Stimulated activated CD4-positive, alpha-beta T cell treated with anti-CD3 and anti-CD28 coated beads, Interleukin-4, amount 100 ng/mL, for 1 hour (primary cell): ENCODE measurements at regions not wholly inside any gene's neighbourhood (a gene's known extent, or its start where the extent isn't known, plus 50 kb on each side); places are given as distances from the start of the nearest gene placed in this dataset.
"Not testable (repeated sequence)": the region's sequence is repeated elsewhere in the genome, so short reads cannot be mapped to it uniquely, and the experiment has no call there.

Source experiments
- DNase-seq: peaks from one replicate; pipeline ENCODE4 v3.0.0-alpha.2; 2020

GRCh38 chr5:105036814-105037213 is 1474.2 kb upstream of the NUDT12 start:
- not testable (repeated sequence) for DNase-seq

- DNase-seq, result no peak
Measured at GRCh38 chr5:105034401-105034763, 1471.8 kb upstream of the NUDT12 start.

- no peak for DNase-seq
Measured at GRCh38 chr5:105033637-105034400, 1471.2 kb upstream of the NUDT12 start.

GRCh38 chr5:105032917-105033316 is 1470.3 kb upstream of the NUDT12 start:
- DNase-seq, result no peak

- DNase-seq, result no peak
Measured at GRCh38 chr5:105030153-105030552, 1467.6 kb upstream of the NUDT12 start.

- DNase-seq, result no peak
Measured at GRCh38 chr5:105015098-105015497, 1452.5 kb upstream of the NUDT12 start.

GRCh38 chr5:104998572-104998971 is 1436.0 kb upstream of the NUDT12 start:
- no peak for DNase-seq

- no peak for DNase-seq
Measured at GRCh38 chr5:104998169-104998568, 1435.6 kb upstream of the NUDT12 start.

GRCh38 chr5:104987074-104987473 is 1424.5 kb upstream of the NUDT12 start:
- no peak for DNase-seq

GRCh38 chr5:104977529-104977928 is 1414.9 kb upstream of the NUDT12 start:
- no peak for DNase-seq

GRCh38 chr5:104967806-104968410 is 1405.3 kb upstream of the NUDT12 start:
- no peak for DNase-seq

- DNase-seq, result no peak
Measured at GRCh38 chr5:104965006-104965405, 1402.4 kb upstream of the NUDT12 start.

- no peak for DNase-seq
Measured at GRCh38 chr5:104955479-104955878, 1392.9 kb upstream of the NUDT12 start.

- DNase-seq, result no peak
Measured at GRCh38 chr5:104952876-104953275, 1390.3 kb upstream of the NUDT12 start.

GRCh38 chr5:104951829-104952228 is 1389.2 kb upstream of the NUDT12 start:
- DNase-seq, result no peak

GRCh38 chr5:104947076-104947475 is 1384.5 kb upstream of the NUDT12 start:
- DNase-seq, result no peak

- no peak for DNase-seq
Measured at GRCh38 chr5:104942735-104943134, 1380.1 kb upstream of the NUDT12 start.

GRCh38 chr5:104941030-104941645 is 1378.5 kb upstream of the NUDT12 start:
- DNase-seq, result no peak

GRCh38 chr5:104937598-104937997 is 1375.0 kb upstream of the NUDT12 start:
- DNase-seq, result no peak

GRCh38 chr5:104932431-104932830 is 1369.8 kb upstream of the NUDT12 start:
- no peak for DNase-seq

- DNase-seq, result no peak
Measured at GRCh38 chr5:104928906-104929520, 1366.4 kb upstream of the NUDT12 start.

- DNase-seq, result no peak
Measured at GRCh38 chr5:104915226-104915625, 1352.6 kb upstream of the NUDT12 start.

GRCh38 chr5:104914536-104915070 is 1352.0 kb upstream of the NUDT12 start:
- DNase-seq, result no peak
